Body of pancreas (tissue), 4 donors: ENCODE measurements at regions not wholly inside any gene's neighbourhood (a gene's known extent, or its start where the extent isn't known, plus 50 kb on each side); places are given as distances from the start of the nearest gene placed in this dataset.

Experiments
- ATAC-seq: fragments of 150-250 bp; one replicate; pipeline ENCODE4 v1.9.1; 2016
- DNase-seq, 4 donors: peaks; one replicate each; pipeline ENCODE4 v3.0.0-alpha.2; 2019
- H3K27ac ChIP-seq, 4 donors: fragments of 200-600 bp; sonication (generic); 1 replicate in 3 of 4; 2 replicates in 1 of 4; pipeline versions ENCODE4 v1.5.1 to v1.6.1; 2016 to 2019; ENCODE audit warnings: mild to moderate bottlenecking in 1 of 4, mixed read lengths in 1 of 4, moderate library complexity in 1 of 4
- H3K27me3 ChIP-seq, 2 donors: fragments of 200-600 bp; sonication (generic); one replicate each; pipeline ENCODE4 v1.6.0; 2016; ENCODE audit warnings: mild to moderate bottlenecking in 1 of 2
- H3K36me3 ChIP-seq, 2 donors: fragments of 200-600 bp; sonication (generic); replicated peaks in 1 of 2; 2 replicates each; pipeline ENCODE4 v1.5.1; 2016; ENCODE audit warnings: low read depth in 2 of 2; ENCODE audit not compliant: insufficient read depth in 1 of 2
- H3K4me1 ChIP-seq: fragments of 200-600 bp; sonication (generic); one replicate; pipeline ENCODE4 v1.6.0; 2016
- H3K4me3 ChIP-seq, 2 donors: fragments of 200-600 bp; sonication (generic); 1 replicate in 1 of 2; 2 replicates in 1 of 2; pipeline ENCODE4 v1.5.1; 2016 to 2019
- H3K9me3 ChIP-seq, 3 donors: fragments of 200-600 bp; sonication (generic); 1 replicate in 2 of 3; 2 replicates in 1 of 3; pipeline ENCODE4 v1.5.1; 2016
- POLR2A ChIP-seq, 3 donors: fragments of 450-650 bp; IDR thresholded peaks; one replicate each; pipeline ENCODE4 v1.6.1; 2016; ENCODE audit warnings: antibody characterized with exemption in 3 of 3, mild to moderate bottlenecking in 2 of 3
- WGBS, 2 donors: methylation state at CpG; one replicate each; pipeline ENCODE4 v1.1.5; 2017; 5-methylcytosine and 5-hydroxymethylcytosine counted together
- intact Hi-C: fragments of 100-400 bp; cut with DNase I; formaldehyde crosslinking; loops from one replicate; pipeline ENCODE4 v1.15.1; 2023
- TF ChIP-seq, protein P1 (sequence below), 7 experiments: fragments of 450-650 bp in 4 of 7; fragments of 200-600 bp in 3 of 7; sonication (generic) in 3 of 7; IDR thresholded peaks; one replicate each; pipeline ENCODE4 v1.5.1; 2016 to 2019; ENCODE audit warnings: antibody characterized with exemption in 7 of 7

- no peaks in the 10 kb centered on the region for H3K36me3 ChIP-seq
- no peaks in the 10 kb centered on the region for H3K9me3 ChIP-seq
- intact Hi-C loops = no loop called here
- H3K4me3 ChIP-seq = no peak overlapping the region
- TF ChIP-seq, protein P1, sequence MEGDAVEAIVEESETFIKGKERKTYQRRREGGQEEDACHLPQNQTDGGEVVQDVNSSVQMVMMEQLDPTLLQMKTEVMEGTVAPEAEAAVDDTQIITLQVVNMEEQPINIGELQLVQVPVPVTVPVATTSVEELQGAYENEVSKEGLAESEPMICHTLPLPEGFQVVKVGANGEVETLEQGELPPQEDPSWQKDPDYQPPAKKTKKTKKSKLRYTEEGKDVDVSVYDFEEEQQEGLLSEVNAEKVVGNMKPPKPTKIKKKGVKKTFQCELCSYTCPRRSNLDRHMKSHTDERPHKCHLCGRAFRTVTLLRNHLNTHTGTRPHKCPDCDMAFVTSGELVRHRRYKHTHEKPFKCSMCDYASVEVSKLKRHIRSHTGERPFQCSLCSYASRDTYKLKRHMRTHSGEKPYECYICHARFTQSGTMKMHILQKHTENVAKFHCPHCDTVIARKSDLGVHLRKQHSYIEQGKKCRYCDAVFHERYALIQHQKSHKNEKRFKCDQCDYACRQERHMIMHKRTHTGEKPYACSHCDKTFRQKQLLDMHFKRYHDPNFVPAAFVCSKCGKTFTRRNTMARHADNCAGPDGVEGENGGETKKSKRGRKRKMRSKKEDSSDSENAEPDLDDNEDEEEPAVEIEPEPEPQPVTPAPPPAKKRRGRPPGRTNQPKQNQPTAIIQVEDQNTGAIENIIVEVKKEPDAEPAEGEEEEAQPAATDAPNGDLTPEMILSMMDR (IDR thresholded peaks at IDR 0.05) = no peak
- no peak for TF ChIP-seq POLR2A (IDR thresholded peaks at IDR 0.05)
- H3K27me3 ChIP-seq = no peaks in the 10 kb centered on the region
- WGBS, 2 donors = 70 to 96% methylated on average over 4 to 5 of the region's 5 CpGs
- no peaks in the 10 kb centered on the region for H3K4me1 ChIP-seq
- no peak for DNase-seq
- H3K27ac ChIP-seq = no peak overlapping the region
- no peak for ATAC-seq
These were observed 197.3 kb downstream of the FOXD2 start for GRCh38 chr1:47635111-47635510.

DNA sequence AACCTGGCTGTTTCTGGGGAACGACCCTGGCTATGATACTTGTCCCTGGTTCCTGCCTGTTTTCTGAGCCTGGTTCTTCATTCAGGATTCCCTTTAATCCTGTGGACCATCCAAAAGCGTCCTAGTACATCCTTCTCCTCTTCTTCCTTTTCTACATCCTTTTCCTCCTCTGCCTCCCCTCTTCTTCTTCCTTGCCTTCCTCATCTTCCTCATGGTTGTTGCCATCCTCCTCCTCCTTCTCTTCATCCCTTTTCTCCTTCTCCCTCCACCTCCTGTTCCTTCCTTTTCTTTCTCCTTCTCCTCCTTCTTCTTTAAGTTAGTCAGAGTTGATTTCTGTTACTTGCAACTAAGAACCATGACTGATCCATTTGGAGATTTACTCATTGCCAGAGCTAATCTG, 197.8 kb downstream of the FOXD2 start:
- TF ChIP-seq POLR2A (IDR thresholded peaks at IDR 0.05) = no peak
- TF ChIP-seq, protein P1 (IDR thresholded peaks at IDR 0.05) = no peak
- no peaks in the 10 kb centered on the region for H3K27me3 ChIP-seq
- ATAC-seq (no peak), DNase-seq (no peak)
- no peaks in the 10 kb centered on the region for H3K4me1 ChIP-seq
- H3K9me3 ChIP-seq = no peaks in the 10 kb centered on the region
- WGBS, 2 donors = 55 to 68% methylated on average over 2 of the region's 2 CpGs
- no peak overlapping the region for H3K27ac ChIP-seq
- intact Hi-C loops = no loop called here
- H3K36me3 ChIP-seq = no peaks in the 10 kb centered on the region
- H3K4me3 ChIP-seq = no peak overlapping the region

DNA sequence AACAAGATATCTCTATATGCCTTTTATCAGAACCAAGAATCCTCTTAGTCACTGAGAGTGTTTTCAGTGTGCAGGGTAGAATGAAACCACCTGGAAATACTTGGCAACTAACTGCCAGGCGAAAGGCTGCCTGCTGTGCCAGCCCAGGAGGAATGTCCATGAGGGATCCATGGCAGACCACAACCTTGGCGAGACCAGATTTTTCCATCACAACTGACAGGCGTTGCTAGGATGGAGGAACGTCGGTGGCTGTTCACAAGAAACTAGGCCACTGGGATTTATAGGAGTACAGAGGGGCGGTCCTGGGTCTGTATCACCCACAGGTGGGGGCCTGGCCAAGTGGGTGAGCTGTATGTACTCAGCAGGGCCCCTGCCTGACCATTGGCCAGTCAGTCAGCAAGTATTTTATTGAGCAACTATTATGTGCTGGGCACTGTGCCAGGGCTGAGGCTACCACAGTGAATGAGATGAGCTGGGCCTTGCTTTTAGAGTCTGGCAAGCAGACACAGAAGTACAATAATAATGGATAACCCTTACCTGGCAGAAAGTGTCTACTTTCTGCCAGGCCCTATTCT, 199.4 kb downstream of the FOXD2 start:
- no peak overlapping the region for H3K27ac ChIP-seq
- 71 to 84% methylated on average over 5 to 6 of the region's 6 CpGs for WGBS, 2 donors
- no peaks in the 10 kb centered on the region for H3K9me3 ChIP-seq
- H3K4me1 ChIP-seq = no peaks in the 10 kb centered on the region
- H3K4me3 ChIP-seq = no peak overlapping the region
- DNase-seq = no peak
- H3K36me3 ChIP-seq = no peaks in the 10 kb centered on the region
- TF ChIP-seq, protein P1 (IDR thresholded peaks at IDR 0.05) = no peak
- TF ChIP-seq POLR2A (IDR thresholded peaks at IDR 0.05) = no peak
- no peaks in the 10 kb centered on the region for H3K27me3 ChIP-seq
- ATAC-seq = no peak
- intact Hi-C loops = no loop called here

DNA sequence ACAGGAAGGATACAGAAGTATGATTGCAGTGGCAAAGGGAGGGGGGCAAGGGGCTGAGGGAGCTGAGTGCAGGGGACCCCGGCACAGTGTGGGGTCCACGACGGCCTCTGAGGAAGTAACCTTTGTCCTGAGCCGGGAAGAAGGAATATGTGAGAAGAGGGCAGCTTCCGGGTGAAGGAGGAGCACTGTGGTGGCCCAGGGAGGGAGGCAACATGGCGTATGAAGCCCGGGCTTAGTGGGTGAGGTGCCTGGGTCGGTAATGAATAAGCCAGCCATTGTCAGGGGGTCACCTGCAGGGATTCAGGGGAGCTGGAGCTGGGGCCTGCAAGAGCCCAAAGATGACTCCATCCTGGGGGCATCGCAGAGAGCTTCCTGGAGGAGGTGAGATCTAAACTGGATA, 200.4 kb downstream of the FOXD2 start:
- DNase-seq (no peak), ATAC-seq (no peak)
- intact Hi-C loops = no loop called here
- Histone ChIP-seq H3K4me3 (no peak overlapping the region), H3K27me3 (no peaks in the 10 kb centered on the region), H3K4me1 (no peaks in the 10 kb centered on the region), H3K9me3 (no peaks in the 10 kb centered on the region), H3K36me3 (no peaks in the 10 kb centered on the region), H3K27ac (no peak overlapping the region)
- WGBS, 2 donors = 45 to 66% methylated on average over 9 of the region's 9 CpGs
- TF ChIP-seq, protein P1 (IDR thresholded peaks at IDR 0.05) = no peak
- TF ChIP-seq POLR2A (IDR thresholded peaks at IDR 0.05) = no peak

GRCh38 chr1:47638713-47639112, 200.9 kb downstream of the FOXD2 start:
- Histone ChIP-seq H3K9me3 (no peaks in the 10 kb centered on the region), H3K27ac (no peak overlapping the region), H3K36me3 (no peaks in the 10 kb centered on the region), H3K27me3 (no peaks in the 10 kb centered on the region), H3K4me3 (no peak overlapping the region), H3K4me1 (no peaks in the 10 kb centered on the region)
- TF ChIP-seq, protein P1 (IDR thresholded peaks at IDR 0.05) = no peak
- intact Hi-C loops = no loop called here
- 67 to 69% methylated on average over 5 of the region's 5 CpGs for whole genome bisulfite sequencing, 2 donors
- ATAC-seq (no peak), DNase-seq (no peak)
